Neuronal stem cell (in vitro differentiated cells): ENCODE measurements at regions not wholly inside any gene's neighbourhood (a gene's known extent, or its start where the extent isn't known, plus 50 kb on each side); places are given as distances from the start of the nearest gene placed in this dataset.

Source experiments
- DNase-seq: peaks from one replicate; pipeline ENCODE4 v3.0.0-alpha.2; 2013; ENCODE audit warnings: low spot score
- H2AFZ ChIP-seq: one replicate; pipeline ENCODE4 v1.6.1; 2013; ENCODE audit warnings: mild to moderate bottlenecking, low read length, inconsistent platforms
- H2AK5ac ChIP-seq: 2 replicates; pipeline ENCODE4 v1.6.1; 2013; ENCODE audit warnings: low read depth, mild to moderate bottlenecking, inconsistent platforms, low read length, moderate library complexity, mixed read lengths
- H2BK120ac ChIP-seq: 2 replicates; pipeline ENCODE4 v1.6.1; 2013; ENCODE audit warnings: low read depth, mild to moderate bottlenecking, inconsistent platforms, low read length, moderate library complexity, mixed read lengths
- H2BK12ac ChIP-seq: one replicate; pipeline ENCODE4 v1.6.1; 2013; ENCODE audit warnings: low read length, inconsistent platforms
- H2BK15ac ChIP-seq: 2 replicates; pipeline ENCODE4 v1.6.1; 2013; ENCODE audit warnings: mild to moderate bottlenecking, low read length, inconsistent platforms, mixed read lengths
- H2BK5ac ChIP-seq: one replicate; pipeline ENCODE4 v1.6.1; 2013; ENCODE audit warnings: inconsistent platforms, mild to moderate bottlenecking, low read length, moderate library complexity
- H3K14ac ChIP-seq: one replicate; pipeline ENCODE4 v1.6.1; 2013; ENCODE audit warnings: low read length, inconsistent platforms
- H3K18ac ChIP-seq: 2 replicates; pipeline ENCODE4 v1.6.1; 2013; ENCODE audit warnings: low read length, inconsistent platforms
- H3K23ac ChIP-seq: 2 replicates; pipeline ENCODE4 v1.6.1; 2013; ENCODE audit warnings: low read depth, mild to moderate bottlenecking, mixed read lengths, low read length, inconsistent platforms; ENCODE audit not compliant: poor library complexity
- H3K27ac ChIP-seq: replicated peaks from 3 replicates; pipeline ENCODE4 v1.5.1; 2013; ENCODE audit warnings: low read length, inconsistent platforms
- H3K27me3 ChIP-seq, 3 experiments: 2 replicates each; pipeline ENCODE4 v1.6.1; 2013; ENCODE audit warnings: low read length in 3 of 3, mild to moderate bottlenecking in 2 of 3, inconsistent platforms in 1 of 3, low read depth in 1 of 3, mixed read lengths in 1 of 3, moderate library complexity in 1 of 3; ENCODE audit not compliant: control insufficient read depth in 3 of 3, insufficient read depth in 3 of 3
- H3K36me3 ChIP-seq, 2 donors: replicated peaks in 1 of 2; 2 replicates each; pipeline ENCODE4 v1.6.1; 2013; ENCODE audit warnings: low read length in 2 of 2; ENCODE audit not compliant: control insufficient read depth in 2 of 2, insufficient read depth in 2 of 2
- H3K4ac ChIP-seq: 2 replicates; pipeline ENCODE4 v1.6.1; 2013; ENCODE audit warnings: inconsistent platforms, mild to moderate bottlenecking, low read length, moderate library complexity
- H3K4me1 ChIP-seq, 2 donors: 1 replicate in 1 of 2; 2 replicates in 1 of 2; pipeline ENCODE4 v1.6.1; 2013; ENCODE audit warnings: low read length in 2 of 2, low read depth in 1 of 2; ENCODE audit not compliant: control insufficient read depth in 2 of 2, insufficient read depth in 1 of 2
- H3K4me2 ChIP-seq: one replicate; pipeline ENCODE4 v1.6.1; 2013; ENCODE audit warnings: mild to moderate bottlenecking, low read length, inconsistent platforms; ENCODE audit not compliant: insufficient read depth, poor library complexity, severe bottlenecking
- H3K4me3 ChIP-seq, 2 donors: 2 replicates each; pipeline ENCODE4 v1.5.1; 2013; ENCODE audit warnings: low read length in 2 of 2, mild to moderate bottlenecking in 2 of 2, inconsistent platforms in 1 of 2, moderate library complexity in 1 of 2
- H3K79me1 ChIP-seq: one replicate; pipeline ENCODE4 v1.6.1; 2013; ENCODE audit warnings: low read depth, mild to moderate bottlenecking, inconsistent platforms, low read length, moderate library complexity
- H3K9ac ChIP-seq: one replicate; pipeline ENCODE4 v1.6.1; 2013; ENCODE audit warnings: mild to moderate bottlenecking, low read depth, low read length, inconsistent platforms; ENCODE audit not compliant: poor library complexity
- H3K9me3 ChIP-seq, 2 donors: replicated peaks in 1 of 2; 2 replicates each; pipeline versions ENCODE3 to v1.6.1; 2013; ENCODE audit warnings: low read length in 2 of 2, mild to moderate bottlenecking in 2 of 2, inconsistent platforms in 1 of 2, low read depth in 1 of 2, mixed read lengths in 1 of 2, moderate library complexity in 1 of 2; ENCODE audit not compliant: control insufficient read depth in 2 of 2, insufficient read depth in 1 of 2
- H4K8ac ChIP-seq: one replicate; pipeline ENCODE4 v1.6.1; 2013; ENCODE audit warnings: low read depth, mild to moderate bottlenecking, inconsistent platforms, low read length, moderate library complexity
- H4K91ac ChIP-seq: one replicate; pipeline ENCODE4 v1.6.1; 2013; ENCODE audit warnings: low read length, low read depth, mild to moderate bottlenecking, inconsistent platforms; ENCODE audit not compliant: poor library complexity
- WGBS, 2 donors: extraction: QIAGEN DNeasy Blood & Tissue Kit; methylation state at CpG; one replicate each; pipeline ENCODE4 v1.1.7; 2013; ENCODE audit warnings: missing lambda C conversion rate in 2 of 2, mixed read lengths in 1 of 2; ENCODE audit not compliant: insufficient read length in 2 of 2, insufficient replicate concordance in 1 of 2; ENCODE audit errors: extremely low coverage in 2 of 2; 5-methylcytosine and 5-hydroxymethylcytosine counted together

GRCh38 chr2:58928973-58929372 is 687.8 kb upstream of the FANCL start:
- no peak for DNase-seq
- H3K27ac ChIP-seq = no peak overlapping the region
- no peaks in the 10 kb centered on the region for H3K79me1 ChIP-seq
- H2BK5ac ChIP-seq = no peak overlapping the region
- no peak overlapping the region for H2BK15ac ChIP-seq
- no peak overlapping the region for H3K9ac ChIP-seq
- no peaks in the 10 kb centered on the region for H3K9me3 ChIP-seq
- no peak overlapping the region for H3K14ac ChIP-seq
- H3K36me3 ChIP-seq = no peaks in the 10 kb centered on the region
- no peak overlapping the region for H3K23ac ChIP-seq
- H2BK120ac ChIP-seq = no peak overlapping the region
- no peak overlapping the region for H3K18ac ChIP-seq
- H3K27me3 ChIP-seq = no peaks in the 10 kb centered on the region
- no peak overlapping the region for H4K91ac ChIP-seq
- no peak overlapping the region for H3K4me2 ChIP-seq
- no peak overlapping the region for H4K8ac ChIP-seq
- no peak overlapping the region for H2AFZ ChIP-seq
- H2AK5ac ChIP-seq = no peak overlapping the region
- H3K4ac ChIP-seq = no peak overlapping the region
- H3K4me1 ChIP-seq = peaks cover under 1 to 6% of the 10 kb centered on the region in 2 donors
- H2BK12ac ChIP-seq = no peak overlapping the region
- no peak overlapping the region for H3K4me3 ChIP-seq

GRCh38 chr2:58928391-58928790 is 687.3 kb upstream of the FANCL start:
- H3K79me1 ChIP-seq = no peaks in the 10 kb centered on the region
- H3K4me1 ChIP-seq = peaks cover 2 to 6% of the 10 kb centered on the region in 2 donors
- no peak overlapping the region for H4K91ac ChIP-seq
- H2AFZ ChIP-seq = no peak overlapping the region
- no peak overlapping the region for H3K4me2 ChIP-seq
- DNase-seq = no peak
- H3K18ac ChIP-seq = no peak overlapping the region
- no peak overlapping the region for H2BK15ac ChIP-seq
- no peak overlapping the region for H2BK120ac ChIP-seq
- no peak overlapping the region for H4K8ac ChIP-seq
- no peak overlapping the region for H2BK5ac ChIP-seq
- no peak overlapping the region for H3K4me3 ChIP-seq
- H3K14ac ChIP-seq = no peak overlapping the region
- H3K23ac ChIP-seq = no peak overlapping the region
- no peak overlapping the region for H3K4ac ChIP-seq
- no peak overlapping the region for H2AK5ac ChIP-seq
- H3K9me3 ChIP-seq = no peaks in the 10 kb centered on the region
- no peak overlapping the region for H3K9ac ChIP-seq
- H3K27me3 ChIP-seq = no peaks in the 10 kb centered on the region
- WGBS, 2 donors = no CpG with 5 or more reads among the region's 6 CpGs
- no peak overlapping the region for H3K27ac ChIP-seq
- H2BK12ac ChIP-seq = no peak overlapping the region
- no peaks in the 10 kb centered on the region for H3K36me3 ChIP-seq

GRCh38 chr2:58926112-58926511 is 685.0 kb upstream of the FANCL start:
- H3K23ac ChIP-seq = no peak overlapping the region
- H2AK5ac ChIP-seq = no peak overlapping the region
- no peak overlapping the region for H4K8ac ChIP-seq
- no peak for DNase-seq
- H3K79me1 ChIP-seq = no peaks in the 10 kb centered on the region
- no peak overlapping the region for H2BK120ac ChIP-seq
- no peak overlapping the region for H3K14ac ChIP-seq
- WGBS, 2 donors = no CpG with 5 or more reads among the region's 5 CpGs
- no peak overlapping the region for H2BK5ac ChIP-seq
- no peaks in the 10 kb centered on the region for H3K9me3 ChIP-seq
- no peak overlapping the region for H2BK12ac ChIP-seq
- H3K18ac ChIP-seq = no peak overlapping the region
- no peak overlapping the region for H3K27ac ChIP-seq
- H3K27me3 ChIP-seq = no peaks in the 10 kb centered on the region
- H3K4me1 ChIP-seq = peaks cover 2 to 6% of the 10 kb centered on the region in 2 donors
- no peaks in the 10 kb centered on the region for H3K36me3 ChIP-seq
- H3K4me2 ChIP-seq = no peak overlapping the region
- no peak overlapping the region for H3K4ac ChIP-seq
- no peak overlapping the region for H2BK15ac ChIP-seq
- no peak overlapping the region for H2AFZ ChIP-seq
- H3K9ac ChIP-seq = no peak overlapping the region
- H4K91ac ChIP-seq = no peak overlapping the region
- no peak overlapping the region for H3K4me3 ChIP-seq

GRCh38 chr2:58925676-58926081 is 684.6 kb upstream of the FANCL start:
- H3K27ac ChIP-seq = no peak overlapping the region
- H3K9ac ChIP-seq = no peak overlapping the region
- H3K14ac ChIP-seq = no peak overlapping the region
- H3K9me3 ChIP-seq = no peaks in the 10 kb centered on the region
- H4K8ac ChIP-seq = no peak overlapping the region
- H3K4ac ChIP-seq = no peak overlapping the region
- no peak overlapping the region for H2AK5ac ChIP-seq
- no peak overlapping the region for H2BK5ac ChIP-seq
- no peaks in the 10 kb centered on the region for H3K79me1 ChIP-seq
- peaks cover 2 to 3% of the 10 kb centered on the region in 2 donors for H3K4me1 ChIP-seq
- no peak overlapping the region for H2BK120ac ChIP-seq
- no peak overlapping the region for H2BK12ac ChIP-seq
- H3K4me2 ChIP-seq = no peak overlapping the region
- H2AFZ ChIP-seq = no peak overlapping the region
- H3K23ac ChIP-seq = no peak overlapping the region
- no peak overlapping the region for H3K4me3 ChIP-seq
- DNase-seq = no peak
- no peaks in the 10 kb centered on the region for H3K36me3 ChIP-seq
- no peak overlapping the region for H3K18ac ChIP-seq
- no peak overlapping the region for H4K91ac ChIP-seq
- H3K27me3 ChIP-seq = no peaks in the 10 kb centered on the region
- no CpG with 5 or more reads among the region's 4 CpGs for WGBS, 2 donors
- H2BK15ac ChIP-seq = no peak overlapping the region
